Activated CD4-positive, alpha-beta T cell treated with anti-CD3 and anti-CD28 coated beads, Interleukin-2, amount 50 U/mL, for 16 hours (primary cell): ENCODE measurements at regions not wholly inside any gene's neighbourhood (a gene's known extent, or its start where the extent isn't known, plus 50 kb on each side); places are given as distances from the start of the nearest gene placed in this dataset.
"Not testable (repeated sequence)": the region's sequence is repeated elsewhere in the genome, so short reads cannot be mapped to it uniquely, and the experiment has no call there.

ENCODE experiments used
- DNase-seq: peaks from one replicate; pipeline ENCODE4 v3.0.0-alpha.2; 2020

GRCh38 chr1:95297906-95298305 is 63.9 kb downstream of the RWDD3 start:
- DNase-seq, result not testable (repeated sequence)

DNA sequence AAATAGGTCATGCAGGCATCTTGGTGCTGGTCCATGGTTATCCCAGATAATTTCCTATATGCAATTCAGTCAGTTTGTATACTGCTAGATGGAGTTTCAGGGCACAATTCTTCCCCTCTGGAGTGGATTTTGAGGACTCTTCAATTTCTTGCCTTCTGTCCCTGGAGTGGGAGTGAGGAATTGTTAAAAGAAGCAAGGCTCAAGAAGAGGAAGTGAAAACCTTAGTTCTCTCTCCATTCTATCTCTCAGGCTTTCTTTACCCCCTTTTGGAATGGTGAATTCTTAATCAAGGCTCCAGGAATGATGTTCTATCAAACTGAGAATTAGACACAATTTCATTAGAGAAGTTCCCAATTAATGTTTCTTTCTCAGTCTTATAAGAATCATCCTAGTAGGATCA is 67.1 kb downstream of the RWDD3 start:
- DNase-seq, result no peak

GRCh38 chr1:95301614-95302013 is 67.6 kb downstream of the RWDD3 start:
- no peak for DNase-seq

- DNase-seq, result no peak
Measured at GRCh38 chr1:95304803-95305202, 70.8 kb downstream of the RWDD3 start.

- DNase-seq, result no peak
Measured at GRCh38 chr1:95308276-95309030, 74.4 kb downstream of the RWDD3 start.

DNA sequence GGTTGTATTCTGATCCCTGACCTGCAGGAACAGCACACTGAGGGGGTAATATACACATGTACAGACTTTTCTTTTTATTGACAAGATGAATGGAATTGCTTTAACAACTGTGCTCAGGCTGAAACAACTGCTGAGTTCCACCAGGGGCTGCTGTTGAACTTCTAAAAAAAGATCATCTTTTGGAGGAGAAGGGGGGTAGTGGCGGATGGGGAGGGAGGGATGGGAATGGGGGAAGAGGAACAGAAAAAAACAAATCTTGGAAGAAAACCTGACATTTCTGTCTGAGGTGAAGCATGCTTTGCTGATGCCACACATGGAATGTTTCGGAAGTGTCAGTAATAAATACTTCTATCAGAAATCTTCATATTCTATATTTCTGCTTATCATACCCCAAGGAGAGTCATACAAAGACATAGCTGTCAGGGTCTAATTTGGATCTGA is 75.0 kb downstream of the RWDD3 start:
- no peak for DNase-seq

DNA sequence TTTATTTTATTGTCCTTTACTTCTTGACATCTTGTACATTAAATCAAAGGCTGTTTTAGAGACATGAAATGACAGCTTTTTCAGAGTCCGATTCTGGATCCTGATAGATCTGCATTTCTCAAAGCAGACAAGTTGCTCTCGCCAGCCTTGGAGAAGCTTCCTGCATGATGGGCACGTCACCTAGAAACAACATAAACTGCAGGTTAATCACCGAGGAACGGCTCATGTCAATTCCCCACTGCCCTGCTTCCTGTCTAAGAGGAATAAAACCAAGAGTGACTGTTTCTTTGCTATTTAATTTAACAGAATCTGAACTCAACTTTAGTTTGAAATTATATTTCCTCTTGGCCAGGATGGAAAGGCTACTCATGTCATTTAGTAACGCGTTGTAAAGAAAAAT is 77.0 kb downstream of the RWDD3 start:
- no peak for DNase-seq

- no peak for DNase-seq
Measured at GRCh38 chr1:95311762-95312161, 77.8 kb downstream of the RWDD3 start.

GRCh38 chr1:95312181-95312580 is 78.2 kb downstream of the RWDD3 start:
- DNase-seq, result no peak

DNA sequence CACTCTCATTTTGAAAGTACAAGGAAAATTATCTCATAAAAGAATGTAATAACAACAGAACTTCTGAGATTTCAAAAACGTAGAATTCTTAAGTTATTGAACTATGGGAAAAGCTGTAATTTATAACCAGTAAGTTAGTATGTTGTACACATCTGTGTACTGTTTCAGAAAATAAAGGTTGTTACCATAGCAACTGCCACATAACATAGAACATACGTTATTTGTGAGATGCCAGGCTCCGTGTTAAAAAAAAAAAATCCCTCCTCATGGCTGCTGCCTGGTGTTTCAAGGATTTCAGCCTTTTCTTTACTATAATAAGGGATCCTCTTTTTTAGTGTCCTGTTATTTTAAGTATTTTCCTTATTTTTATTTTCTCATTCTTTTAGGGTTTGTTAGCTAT is 79.5 kb downstream of the RWDD3 start:
- no peak for DNase-seq

DNA sequence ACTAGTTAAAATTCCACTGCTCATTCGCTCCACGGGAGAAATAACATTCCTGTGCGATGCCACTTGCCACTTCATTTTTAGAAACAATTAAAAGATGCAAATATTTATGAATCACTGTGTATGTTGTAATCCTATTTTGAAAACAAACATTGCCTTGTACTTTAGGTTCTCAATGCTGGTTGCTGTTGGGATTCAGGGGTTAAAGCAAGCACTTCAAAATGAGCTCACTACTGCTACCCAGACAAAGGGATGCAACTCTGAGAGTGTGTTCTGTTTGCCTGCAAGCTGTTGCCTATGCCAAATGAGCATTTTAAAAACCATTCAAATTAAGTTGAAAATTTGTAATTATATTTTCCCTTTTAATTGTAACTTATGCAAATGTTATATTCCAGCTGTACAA is 87.5 kb downstream of the RWDD3 start:
- no peak for DNase-seq

DNA sequence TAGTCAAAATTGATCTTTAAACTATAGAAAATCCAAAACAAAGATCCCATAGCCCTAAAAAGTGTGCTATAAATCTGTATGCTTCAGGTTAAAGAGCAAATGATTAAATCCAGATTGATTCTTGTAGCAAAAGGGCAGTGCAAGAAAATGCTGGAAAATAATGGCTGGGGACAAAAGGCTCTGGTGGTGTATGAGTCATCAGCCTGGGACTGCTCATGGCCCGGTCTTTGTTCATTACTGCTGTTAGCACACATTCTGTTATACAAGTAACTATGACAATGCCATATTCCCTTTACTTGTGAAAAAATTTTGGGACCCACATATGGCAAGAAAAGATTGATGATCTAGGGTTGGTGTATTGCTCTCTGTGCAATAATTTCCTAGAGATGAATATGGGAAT is 89.1 kb downstream of the RWDD3 start:
- no peak for DNase-seq

GRCh38 chr1:95325349-95325748 is 91.3 kb downstream of the RWDD3 start:
- DNase-seq, result no peak

DNA sequence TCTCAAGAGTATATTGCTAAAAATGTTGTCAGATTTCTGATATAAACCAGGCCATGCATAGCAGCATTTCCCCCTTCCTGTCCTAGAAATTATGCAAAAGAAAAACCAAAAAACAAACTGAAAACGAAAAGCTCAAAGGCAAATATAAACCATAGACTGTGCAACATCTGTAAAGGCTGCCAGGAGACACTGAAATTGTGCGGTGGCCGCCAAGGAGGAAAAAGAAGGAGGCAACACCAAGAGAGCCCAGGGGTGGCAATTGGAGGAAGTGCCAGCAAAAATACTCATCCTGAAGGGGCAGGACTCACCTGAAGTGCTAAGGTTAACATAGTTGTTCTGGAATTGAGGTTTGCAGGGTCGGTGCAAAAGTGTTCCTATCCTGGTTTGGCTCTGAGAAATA is 92.0 kb downstream of the RWDD3 start:
- DNase-seq, result no peak

DNA sequence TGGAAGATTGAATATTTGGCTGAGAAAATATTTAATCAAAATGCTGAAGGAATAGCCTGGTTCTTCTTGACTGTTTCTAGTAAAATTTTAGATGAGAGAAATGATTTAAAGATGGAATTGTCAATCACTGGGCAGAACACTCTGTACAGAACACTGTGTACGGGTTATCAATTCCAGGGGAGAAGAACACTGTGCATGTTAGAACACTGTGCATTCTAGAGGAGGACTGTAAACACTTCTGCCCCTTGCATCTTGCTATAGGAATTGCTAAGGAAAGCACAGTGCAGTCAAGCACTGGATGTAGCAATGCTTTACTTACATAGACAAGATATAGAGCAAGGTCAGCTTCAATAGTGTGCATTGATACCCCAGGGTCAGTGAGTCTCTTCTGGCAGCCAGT is 98.7 kb downstream of the RWDD3 start:
- DNase-seq, result no peak

DNA sequence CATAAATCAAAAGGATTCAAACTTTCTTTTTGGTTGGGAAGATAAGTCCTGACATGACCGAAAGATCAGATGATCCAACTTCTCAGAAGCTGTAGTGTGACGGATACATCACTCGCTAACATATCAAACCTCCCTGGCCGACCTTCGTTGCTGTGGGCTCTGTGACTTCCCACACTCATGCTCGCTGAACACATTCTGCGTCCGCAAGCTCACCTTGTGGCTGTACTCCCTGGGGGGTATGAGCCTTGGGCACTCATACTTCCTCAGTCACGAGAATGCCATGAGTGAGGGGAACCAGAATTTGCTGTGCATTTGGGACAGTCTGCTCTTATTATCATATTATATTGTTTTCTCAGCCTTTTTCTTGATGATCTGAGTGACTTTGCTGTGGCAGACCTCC is 105.4 kb downstream of the RWDD3 start:
- DNase-seq, result no peak

DNA sequence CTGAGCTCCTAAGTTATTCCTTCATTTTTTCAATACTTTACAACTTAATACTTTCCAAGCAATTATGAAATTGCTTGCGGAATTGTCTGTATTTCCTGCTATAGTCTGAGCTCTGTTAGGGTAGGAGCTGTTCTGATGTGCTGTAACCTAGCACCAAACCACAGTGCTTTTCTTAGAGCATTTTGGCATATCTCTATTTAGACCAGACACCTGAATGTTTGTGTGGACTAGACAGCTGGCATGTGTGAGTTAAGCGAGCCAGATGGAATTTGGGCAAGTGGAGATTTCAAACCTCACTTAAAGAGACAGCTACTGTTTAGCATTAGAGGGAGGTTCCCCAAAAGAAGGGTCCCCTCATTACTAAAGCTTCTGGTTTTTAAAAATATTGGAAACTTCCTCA is 106.1 kb downstream of the RWDD3 start:
- DNase-seq, result no peak

DNA sequence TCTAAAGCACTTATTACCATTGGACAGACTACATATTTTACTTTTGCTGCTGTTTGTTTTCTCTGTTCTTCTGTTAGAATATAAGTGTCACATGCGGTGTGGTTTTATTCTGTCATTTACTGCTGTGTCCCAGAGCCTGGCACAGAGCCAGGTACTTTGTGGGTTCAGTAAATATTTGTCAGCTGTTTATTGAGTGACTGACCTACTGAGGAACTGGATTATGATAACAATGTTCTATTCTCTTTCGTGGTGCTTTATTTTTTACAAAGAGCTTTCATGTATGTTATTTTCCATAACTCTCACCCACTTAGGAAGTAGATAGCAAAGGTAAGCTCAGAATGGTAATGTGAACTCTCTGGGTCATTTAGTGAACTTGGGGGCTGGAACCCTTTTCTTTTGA is 118.8 kb downstream of the RWDD3 start:
- no peak for DNase-seq

GRCh38 chr1:95353194-95353593 is 119.2 kb downstream of the RWDD3 start:
- DNase-seq, result no peak

GRCh38 chr1:95364546-95364945 is 130.5 kb downstream of the RWDD3 start:
- no peak for DNase-seq

DNA sequence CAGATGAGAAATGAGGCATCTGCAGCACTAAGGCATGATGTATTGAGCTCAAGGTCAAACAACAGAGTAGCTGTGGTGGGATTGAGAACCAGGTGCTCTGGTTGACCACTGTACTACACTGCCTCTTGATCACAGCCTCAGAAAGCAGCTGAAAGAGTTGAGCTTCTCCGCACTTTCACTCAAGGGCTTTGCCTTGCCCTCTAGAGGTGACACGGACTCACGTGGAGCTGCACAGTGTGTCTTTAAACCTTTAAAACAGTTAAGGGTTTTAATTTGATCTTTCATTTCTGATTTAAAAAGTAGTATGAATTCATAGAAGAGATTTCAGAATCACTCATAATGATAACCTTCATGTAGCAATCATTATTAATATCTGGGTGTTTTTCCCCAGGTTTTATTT is 132.5 kb downstream of the RWDD3 start:
- no peak for DNase-seq

DNA sequence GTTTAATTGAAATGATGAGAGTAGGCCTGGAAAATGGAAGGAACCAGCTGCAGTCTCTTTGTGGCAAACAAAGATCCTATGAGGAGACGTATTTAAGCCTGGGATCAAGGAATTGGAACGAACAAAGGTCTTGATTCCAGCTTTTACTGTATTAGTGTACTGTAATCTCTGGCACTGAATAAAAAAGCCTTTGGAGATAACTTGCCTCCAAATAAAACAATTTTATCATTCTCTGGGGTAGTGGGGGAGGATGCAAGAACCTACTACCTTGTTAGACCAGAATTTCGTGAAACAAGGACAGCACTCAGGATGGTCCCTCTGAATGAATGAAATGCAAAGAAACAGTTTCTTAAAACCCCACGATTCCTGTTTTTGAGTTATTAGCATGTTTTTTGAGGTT is 134.2 kb downstream of the RWDD3 start:
- no peak for DNase-seq

DNA sequence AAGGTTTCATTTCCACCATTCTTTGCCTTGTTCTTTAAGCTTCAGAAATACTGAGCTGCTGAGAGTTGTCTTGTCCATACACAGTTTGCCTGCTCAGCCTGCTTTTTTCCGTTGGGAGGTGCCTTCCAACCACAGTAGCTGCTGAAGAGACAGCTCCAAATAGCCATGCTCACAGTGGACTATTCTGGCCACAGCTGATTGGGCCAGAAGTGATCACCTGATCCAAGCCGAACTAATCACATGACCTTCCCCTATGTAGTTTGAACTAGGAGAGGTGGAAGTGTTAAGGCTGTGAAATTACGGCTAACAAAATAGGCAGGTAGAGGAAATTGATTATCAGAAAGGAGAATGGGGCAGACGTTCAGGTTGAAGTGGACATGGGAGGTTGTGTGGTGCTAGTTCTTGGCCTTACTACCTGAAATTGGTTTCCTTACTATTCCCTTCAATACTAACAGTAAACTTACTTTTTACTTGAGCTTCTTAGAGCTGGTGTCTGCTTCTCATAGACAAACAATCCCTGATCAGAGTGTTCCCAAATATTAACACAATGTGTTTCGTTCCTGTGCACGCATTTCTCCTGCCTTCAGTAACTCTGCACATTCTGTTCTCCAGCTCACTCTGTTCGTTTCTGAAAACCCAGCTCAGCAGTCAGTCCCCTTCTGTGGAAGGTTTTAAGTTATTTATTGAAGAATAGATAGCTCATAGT is 136.1 kb downstream of the RWDD3 start:
- no peak for DNase-seq

DNA sequence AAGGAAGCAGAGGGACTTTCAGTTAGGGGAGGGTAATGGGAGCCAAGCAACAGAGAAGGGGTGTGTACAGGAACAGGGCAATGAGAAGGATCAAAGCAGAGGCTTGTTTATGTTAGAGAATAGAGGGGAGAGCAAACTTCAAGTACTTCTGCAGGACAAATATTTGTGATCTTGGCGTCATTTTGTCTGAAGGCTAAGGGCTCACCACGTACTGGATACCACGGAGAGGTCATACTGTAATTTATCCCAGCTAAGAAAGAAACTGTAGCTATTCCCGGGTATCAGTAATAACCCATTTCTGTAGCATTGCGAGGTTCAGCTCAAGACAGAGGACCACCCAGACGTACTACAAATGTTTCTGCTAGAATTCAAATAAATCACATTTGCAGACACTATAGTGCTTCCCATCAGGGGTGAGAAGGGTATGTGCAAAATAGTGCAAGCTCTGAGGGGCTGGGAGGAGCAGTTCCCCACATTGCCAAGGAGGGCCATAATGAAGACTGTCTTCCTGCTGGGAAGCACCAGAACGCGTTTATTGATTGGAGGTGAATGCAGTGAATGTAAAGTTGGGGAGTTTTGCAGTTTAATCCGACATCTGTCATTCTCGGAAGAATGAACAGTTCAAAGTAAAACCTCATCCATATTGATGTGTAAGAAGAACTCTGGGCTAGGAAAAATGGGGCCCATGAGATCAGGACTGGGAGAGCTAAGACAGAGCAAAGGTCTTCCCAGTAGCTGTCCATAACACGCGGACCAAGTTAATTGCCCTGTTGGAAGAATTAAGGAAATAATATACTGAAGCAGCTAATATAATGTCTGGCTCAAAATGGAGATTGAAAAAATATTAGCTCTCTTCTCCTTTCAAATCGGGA is 136.9 kb downstream of the RWDD3 start:
- DNase-seq, result no peak
